ENCODE measurements at regions not wholly inside any gene's neighbourhood (a gene's known extent, or its start where the extent isn't known, plus 50 kb on each side); places are given as distances from the start of the nearest gene placed in this dataset.

DNA sequence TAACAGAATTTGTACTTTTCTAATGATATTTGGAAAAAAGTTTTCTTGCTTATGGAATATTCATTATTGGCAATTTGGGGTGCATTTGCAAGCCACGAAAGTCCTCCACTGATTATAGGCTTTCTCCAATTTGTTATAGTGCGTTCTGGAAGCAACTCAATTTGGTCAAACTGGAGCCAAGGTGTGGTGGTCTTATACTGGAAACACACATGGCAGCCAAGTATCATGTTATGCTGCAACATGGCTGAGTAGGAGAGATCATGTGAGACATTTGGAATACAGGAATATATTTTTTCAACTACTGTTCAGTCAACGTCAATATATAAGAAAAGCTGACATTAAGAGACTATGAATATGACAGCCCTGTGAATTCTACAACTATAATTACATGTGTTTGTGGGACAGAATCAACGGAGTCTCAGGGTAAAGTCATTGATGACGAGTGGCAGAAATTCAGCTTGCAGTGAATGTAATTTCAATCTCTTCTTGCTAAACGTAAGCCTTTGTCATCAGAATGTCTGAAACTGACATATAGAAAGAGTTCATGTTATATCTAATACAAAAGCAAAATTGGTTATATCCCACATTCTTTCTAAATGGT lies 83.8 kb upstream of the FIBIN start:
- Histone ChIP-seq H3K4me1 (peaks cover 18% of the 10 kb centered on the region), H3K36me3 (replicated peaks in 1 of 2; ENCODE audit: insufficient read depth in 1 of 2, low read depth in 2 of 2) (no peaks in the 10 kb centered on the region), H3K27ac (no peak overlapping the region), H3K27me3 (no peaks in the 10 kb centered on the region), H3K4me3 (no peak overlapping the region), H3K9me3 (no peaks in the 10 kb centered on the region)
- TF ChIP-seq, protein P1, sequence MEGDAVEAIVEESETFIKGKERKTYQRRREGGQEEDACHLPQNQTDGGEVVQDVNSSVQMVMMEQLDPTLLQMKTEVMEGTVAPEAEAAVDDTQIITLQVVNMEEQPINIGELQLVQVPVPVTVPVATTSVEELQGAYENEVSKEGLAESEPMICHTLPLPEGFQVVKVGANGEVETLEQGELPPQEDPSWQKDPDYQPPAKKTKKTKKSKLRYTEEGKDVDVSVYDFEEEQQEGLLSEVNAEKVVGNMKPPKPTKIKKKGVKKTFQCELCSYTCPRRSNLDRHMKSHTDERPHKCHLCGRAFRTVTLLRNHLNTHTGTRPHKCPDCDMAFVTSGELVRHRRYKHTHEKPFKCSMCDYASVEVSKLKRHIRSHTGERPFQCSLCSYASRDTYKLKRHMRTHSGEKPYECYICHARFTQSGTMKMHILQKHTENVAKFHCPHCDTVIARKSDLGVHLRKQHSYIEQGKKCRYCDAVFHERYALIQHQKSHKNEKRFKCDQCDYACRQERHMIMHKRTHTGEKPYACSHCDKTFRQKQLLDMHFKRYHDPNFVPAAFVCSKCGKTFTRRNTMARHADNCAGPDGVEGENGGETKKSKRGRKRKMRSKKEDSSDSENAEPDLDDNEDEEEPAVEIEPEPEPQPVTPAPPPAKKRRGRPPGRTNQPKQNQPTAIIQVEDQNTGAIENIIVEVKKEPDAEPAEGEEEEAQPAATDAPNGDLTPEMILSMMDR (IDR thresholded peaks at IDR 0.05), result no peak
- no peak for TF ChIP-seq POLR2A (IDR thresholded peaks at IDR 0.05)
- intact Hi-C loops (cut with DNase I), result no loop called here
- ATAC-seq (no peak), DNase-seq (no peak)
- 66 to 73% methylated on average over 6 of the region's 6 CpGs for WGBS, 2 donors

DNA sequence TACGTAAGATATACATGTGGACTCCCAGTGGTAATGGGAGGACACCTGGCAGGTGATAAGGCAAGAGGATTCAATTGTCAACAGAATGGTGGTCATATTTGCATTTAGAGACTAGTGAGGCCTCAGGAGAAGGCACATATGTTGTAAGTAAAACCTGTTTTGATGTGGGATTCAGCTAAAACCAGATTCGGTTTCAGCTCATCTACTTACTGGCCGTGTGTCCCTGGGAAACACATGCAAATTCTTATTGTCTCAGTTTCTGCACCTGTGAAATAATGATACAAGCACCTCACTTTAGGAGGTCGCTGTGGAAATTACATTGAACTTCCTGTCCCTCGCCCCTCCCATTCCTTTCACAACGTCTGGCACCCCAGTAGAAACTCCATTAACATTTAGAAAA lies 78.9 kb upstream of the FIBIN start:
- peaks cover 16% of the 10 kb centered on the region for H3K4me1 ChIP-seq
- H3K4me3 ChIP-seq, result no peak overlapping the region
- TF ChIP-seq POLR2A (IDR thresholded peaks at IDR 0.05), result no peak
- TF ChIP-seq, protein P1 (IDR thresholded peaks at IDR 0.05), result no peak
- DNase-seq (no peak), ATAC-seq (no peak)
- 66% methylated on average over 6 of the region's 6 CpGs for WGBS, 2 donors
- H3K36me3 ChIP-seq (replicated peaks in 1 of 2; ENCODE audit: insufficient read depth in 1 of 2, low read depth in 2 of 2), result no peaks in the 10 kb centered on the region
- no peaks in the 10 kb centered on the region for H3K27me3 ChIP-seq
- no peak overlapping the region for H3K27ac ChIP-seq
- intact Hi-C loops (cut with DNase I), result no loop called here
- H3K9me3 ChIP-seq, result no peaks in the 10 kb centered on the region

DNA sequence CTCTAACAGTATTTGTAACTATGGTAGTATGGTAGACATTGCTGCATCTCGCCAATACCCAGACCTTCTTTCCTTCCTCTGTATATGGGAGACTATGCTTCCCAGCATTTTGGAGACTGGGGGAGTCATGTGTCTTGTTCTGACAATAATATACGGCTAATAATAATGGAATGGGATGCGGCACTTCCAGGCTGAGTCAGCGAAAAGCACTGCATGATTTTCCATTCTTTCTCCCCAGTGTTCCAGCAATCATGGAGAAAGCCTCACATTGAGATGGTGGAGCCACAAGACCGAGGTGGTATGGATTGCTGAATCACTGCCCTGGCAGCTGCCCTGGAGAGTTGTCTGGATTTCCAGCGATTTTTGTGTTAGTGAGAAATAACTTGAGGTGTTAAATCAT lies 77.1 kb upstream of the FIBIN start:
- 67 to 71% methylated on average over 6 of the region's 6 CpGs for WGBS, 2 donors
- no peaks in the 10 kb centered on the region for H3K27me3 ChIP-seq
- H3K27ac ChIP-seq, result no peak overlapping the region
- intact Hi-C loops (cut with DNase I), result no loop called here
- ATAC-seq, result no peak
- H3K4me3 ChIP-seq, result no peak overlapping the region
- H3K4me1 ChIP-seq, result no peaks in the 10 kb centered on the region
- no peaks in the 10 kb centered on the region for H3K36me3 ChIP-seq (replicated peaks in 1 of 2; ENCODE audit: insufficient read depth in 1 of 2, low read depth in 2 of 2)
- no peak for DNase-seq
- no peaks in the 10 kb centered on the region for H3K9me3 ChIP-seq
- no peak for TF ChIP-seq POLR2A (IDR thresholded peaks at IDR 0.05)
- TF ChIP-seq, protein P1 (IDR thresholded peaks at IDR 0.05), result no peak

DNA sequence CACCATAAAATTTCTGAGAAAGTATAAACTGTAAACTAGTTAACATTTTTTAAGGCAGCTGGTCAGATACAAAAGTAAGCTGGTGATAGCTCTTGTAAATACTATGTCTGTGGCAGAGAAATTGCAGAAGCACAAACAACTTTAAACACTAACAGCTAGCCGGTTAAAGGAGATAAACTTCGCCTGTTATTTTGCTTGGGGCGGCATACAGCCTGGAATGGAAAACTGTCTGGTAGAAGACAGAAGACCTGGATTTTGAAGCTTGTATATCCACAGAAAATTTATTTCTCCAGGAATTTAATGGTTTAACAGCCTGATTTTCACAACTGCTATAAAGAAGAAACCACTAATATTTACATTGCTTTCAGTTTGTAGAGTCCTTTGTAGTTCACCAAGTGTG lies 65.3 kb upstream of the FIBIN start:
- H3K27me3 ChIP-seq, result no peaks in the 10 kb centered on the region
- WGBS, 2 donors, result 65 to 80% methylated on average over 3 of the region's 3 CpGs
- intact Hi-C loops (cut with DNase I), result no loop called here
- no peak overlapping the region for H3K27ac ChIP-seq
- DNase-seq, result no peak
- H3K4me3 ChIP-seq, result no peak overlapping the region
- no peaks in the 10 kb centered on the region for H3K9me3 ChIP-seq
- no peak for ATAC-seq
- no peak for TF ChIP-seq POLR2A (IDR thresholded peaks at IDR 0.05)
- TF ChIP-seq, protein P1 (IDR thresholded peaks at IDR 0.05), result no peak
- no peaks in the 10 kb centered on the region for H3K36me3 ChIP-seq (replicated peaks in 1 of 2; ENCODE audit: insufficient read depth in 1 of 2, low read depth in 2 of 2)
- no peaks in the 10 kb centered on the region for H3K4me1 ChIP-seq

DNA sequence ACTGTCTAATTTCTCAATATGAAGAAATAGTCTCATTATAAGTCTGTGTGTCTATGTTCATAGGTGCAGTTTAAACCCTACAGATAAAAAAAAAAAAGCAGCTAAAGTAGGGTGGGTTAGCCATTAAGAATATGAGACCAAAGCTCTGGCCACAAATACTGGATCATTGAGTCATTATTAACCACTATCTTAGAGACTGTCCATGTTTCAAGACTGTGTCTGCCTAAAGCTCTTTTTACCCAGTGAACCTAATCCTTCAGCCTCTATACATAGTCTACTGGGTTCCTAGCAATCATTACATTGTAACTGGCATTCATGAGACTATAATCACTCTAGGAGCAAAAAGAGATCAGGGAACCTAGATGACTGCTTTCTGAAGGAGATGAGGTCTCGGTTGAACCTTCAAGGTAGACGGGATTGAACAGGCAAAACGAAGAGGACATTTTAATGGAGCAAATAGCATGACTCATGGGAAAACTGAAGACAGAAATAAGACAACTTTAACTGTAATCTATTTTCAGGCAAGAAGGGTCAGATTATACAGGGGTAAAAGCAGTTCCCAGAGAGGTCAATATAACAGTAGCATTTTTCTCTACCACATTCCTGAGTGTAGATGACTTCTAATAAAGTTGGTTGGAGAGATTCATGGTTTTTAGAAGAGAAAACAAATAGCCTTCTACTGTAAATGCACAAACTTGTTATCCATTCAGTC lies 64.0 kb upstream of the FIBIN start:
- TF ChIP-seq, protein P1 (IDR thresholded peaks at IDR 0.05), result no peak
- TF ChIP-seq POLR2A (IDR thresholded peaks at IDR 0.05), result no peak
- no peaks in the 10 kb centered on the region for H3K36me3 ChIP-seq (replicated peaks in 1 of 2; ENCODE audit: insufficient read depth in 1 of 2, low read depth in 2 of 2)
- DNase-seq (no peak), ATAC-seq (no peak)
- H3K9me3 ChIP-seq, result no peaks in the 10 kb centered on the region
- 61 to 85% methylated on average over 3 of the region's 3 CpGs for WGBS, 2 donors
- no peak overlapping the region for H3K27ac ChIP-seq
- H3K4me3 ChIP-seq, result no peak overlapping the region
- intact Hi-C loops (cut with DNase I), result no loop called here
- H3K4me1 ChIP-seq, result no peaks in the 10 kb centered on the region
- H3K27me3 ChIP-seq, result no peaks in the 10 kb centered on the region

Measured in body of pancreas (tissue), 4 donors.